ENCODE measurements at regions not wholly inside any gene's neighbourhood (a gene's known extent, or its start where the extent isn't known, plus 50 kb on each side); places are given as distances from the start of the nearest gene placed in this dataset.

GRCh38 chr3:152615681-152616080 lies 219.2 kb upstream of the P2RY1 start:
- TF ChIP-seq CTCF (IDR thresholded peaks at IDR 0.05; ENCODE audit: low read depth, low read length) = no peak
- TF ChIP-seq, protein P1, sequence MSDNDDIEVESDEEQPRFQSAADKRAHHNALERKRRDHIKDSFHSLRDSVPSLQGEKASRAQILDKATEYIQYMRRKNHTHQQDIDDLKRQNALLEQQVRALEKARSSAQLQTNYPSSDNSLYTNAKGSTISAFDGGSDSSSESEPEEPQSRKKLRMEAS (IDR thresholded peaks at IDR 0.05; ENCODE audit: low read depth, low read length) = no peak

Data from NB4 (cell line).